GM12892 (cell line): ENCODE measurements at regions not wholly inside any gene's neighbourhood (a gene's known extent, or its start where the extent isn't known, plus 50 kb on each side); places are given as distances from the start of the nearest gene placed in this dataset.

Experiments used
- POLR2A ChIP-seq: IDR thresholded peaks from 2 replicates; pipeline ENCODE4 v1.6.1; 2011; ENCODE audit warnings: low read depth, low read length, control low read depth
- TAF1 ChIP-seq: IDR thresholded peaks from 2 replicates; pipeline ENCODE4 v1.6.1; 2011; ENCODE audit warnings: low read depth, mild to moderate bottlenecking, control low read depth, low read length, borderline replicate concordance

GRCh38 chr15:39459548-39459947 is 121.3 kb upstream of the THBS1 start:
- no peak for TF ChIP-seq TAF1
- TF ChIP-seq POLR2A: no peak
